Ovary (tissue), 3 donors: ENCODE measurements at regions not wholly inside any gene's neighbourhood (a gene's known extent, or its start where the extent isn't known, plus 50 kb on each side); places are given as distances from the start of the nearest gene placed in this dataset.

Experiments used
- CTCF ChIP-seq, 3 donors: fragments of 450-650 bp in 2 of 3; fragments of 200-600 bp in 1 of 3; IDR thresholded peaks; one replicate each; pipeline versions ENCODE4 v1.5.1 to v1.8.0; 2016 to 2022; ENCODE audit warnings: antibody characterized with exemption in 3 of 3, mild to moderate bottlenecking in 1 of 3
- POLR2A ChIP-seq: fragments of 450-650 bp; IDR thresholded peaks from one replicate; pipeline ENCODE4 v1.6.1; 2017; ENCODE audit warnings: antibody characterized with exemption, mild to moderate bottlenecking, moderate library complexity
- donor health status: DM: no; HTN: no; CAD: no.

GRCh38 chr4:33091961-33092360 lies 2371.8 kb downstream of the PCDH7 start:
- TF ChIP-seq CTCF (IDR thresholded peaks at IDR 0.05) = no peak
- TF ChIP-seq POLR2A = no peak
